ENCODE measurements at regions not wholly inside any gene's neighbourhood (a gene's known extent, or its start where the extent isn't known, plus 50 kb on each side); places are given as distances from the start of the nearest gene placed in this dataset.

GRCh38 chr15:39125904-39126303 is 455.0 kb upstream of the THBS1 start:
- TF ChIP-seq JUND (IDR thresholded peaks at IDR 0.05; ENCODE audit: low read length) (no peak), SUZ12 (IDR thresholded peaks at IDR 0.05; ENCODE audit: low read length) (no peak), CTCF (IDR thresholded peaks at IDR 0.05; ENCODE audit: control extremely low read depth in 1 of 3, insufficient read depth in 1 of 3, low read depth in 1 of 3, low read length in 3 of 3) (peak; percentile 53 to 81 (median 59)), TAF1 (IDR thresholded peaks at IDR 0.05; ENCODE audit: low read depth, low read length) (no peak), POLR2A (IDR thresholded peaks at IDR 0.05; ENCODE audit: control extremely low read depth in 1 of 2, low read depth in 2 of 2, low read length in 2 of 2) (no peak), PHF8 (conservative IDR thresholded peaks at IDR 0.05; ENCODE audit: low read depth, low read length) (no peak), POLR2AphosphoS5 (IDR thresholded peaks at IDR 0.05; ENCODE audit: low read depth, low read length) (no peak), SP2 (IDR thresholded peaks at IDR 0.05; ENCODE audit: low read length) (no peak)
